SK-N-SH (cell line): ENCODE measurements at regions not wholly inside any gene's neighbourhood (a gene's known extent, or its start where the extent isn't known, plus 50 kb on each side); places are given as distances from the start of the nearest gene placed in this dataset.

Experiments used
- CTCF ChIA-PET: fragments of 300-600, 350-600 bp; formaldehyde crosslinking; extraction: SDS; loops from one replicate; lab custom pipeline; 2021; lab: Yijun Ruan, JAX
- POLR2A ChIA-PET: fragments of 350-600 bp; sonication (Branson Sonifier 250); formaldehyde crosslinking; extraction: SDS; loops from one replicate; lab custom pipeline; 2020; ENCODE audit warnings: antibody characterized with exemption, inconsistent platforms; lab: Yijun Ruan, JAX
- DNase-seq: peaks from one replicate; pipeline ENCODE4 v3.0.0; 2012
- H2AFZ ChIP-seq: fragments of 200-600 bp; sonication (generic); 2 replicates; pipeline ENCODE4 v1.8.1; 2016; ENCODE audit warnings: antibody characterized with exemption, mild to moderate bottlenecking, low read depth
- H3F3A ChIP-seq: fragments of 200-600 bp; sonication (generic); replicated peaks from 2 replicates; pipeline ENCODE3; 2016; ENCODE audit warnings: antibody characterized with exemption, mild to moderate bottlenecking; ENCODE audit not compliant: insufficient read depth
- H3K27ac ChIP-seq, 2 experiments: fragments of 200-500 bp in 1 of 2; fragments of 200-600 bp in 1 of 2; sonication (Bioruptor generic) in 1 of 2; sonication (generic), shearing (Covaris generic) in 1 of 2; 2 replicates each; pipeline versions ENCODE4 v1.5.1 to v1.6.1; 2014 to 2016; ENCODE audit warnings: low read depth in 2 of 2, inconsistent platforms in 1 of 2, low read length in 1 of 2, mild to moderate bottlenecking in 1 of 2, mixed read lengths in 1 of 2
- H3K27me3 ChIP-seq: fragments of 200-600 bp; sonication (generic), shearing (Covaris generic); 2 replicates; pipeline ENCODE4 v1.6.1; 2016; ENCODE audit warnings: mixed run types; ENCODE audit not compliant: insufficient read depth
- H3K36me3 ChIP-seq, 2 experiments: fragments of 200-500 bp in 1 of 2; fragments of 200-600 bp in 1 of 2; sonication (Bioruptor generic) in 1 of 2; sonication (generic) in 1 of 2; replicated peaks in 1 of 2; 2 replicates each; pipeline versions ENCODE3 to v1.5.1; 2014 to 2016; ENCODE audit warnings: low read length in 1 of 2, mild to moderate bottlenecking in 1 of 2; ENCODE audit not compliant: insufficient read depth in 2 of 2, control insufficient read depth in 1 of 2
- H3K4me1 ChIP-seq, 2 experiments: fragments of 200-500 bp in 1 of 2; fragments of 200-600 bp in 1 of 2; sonication (Bioruptor generic) in 1 of 2; sonication (generic), shearing (Covaris generic) in 1 of 2; 2 replicates each; pipeline versions ENCODE4 v1.5.1 to v1.6.1; 2014 to 2016; ENCODE audit warnings: low read depth in 1 of 2, low read length in 1 of 2, mixed run types in 1 of 2; ENCODE audit not compliant: insufficient read depth in 2 of 2, control insufficient read depth in 1 of 2
- H3K4me2 ChIP-seq: fragments of 200-600 bp; sonication (generic), shearing (Covaris generic); 2 replicates; pipeline ENCODE4 v1.6.1; 2017; ENCODE audit warnings: mixed run types
- H3K4me3 ChIP-seq, 2 experiments: fragments of 200-500 bp in 1 of 2; fragments of 200-600 bp in 1 of 2; sonication (Bioruptor generic) in 1 of 2; sonication (generic), shearing (Covaris generic) in 1 of 2; 2 replicates each; pipeline versions ENCODE4 v1.5.1 to v1.8.1; 2014 to 2016; ENCODE audit warnings: low read depth in 2 of 2, inconsistent platforms in 1 of 2, low read length in 1 of 2, mild to moderate bottlenecking in 1 of 2, mixed read lengths in 1 of 2, moderate library complexity in 1 of 2
- H3K79me2 ChIP-seq: fragments of 200-600 bp; sonication (generic); 2 replicates; pipeline ENCODE4 v1.8.1; 2017; ENCODE audit warnings: mild to moderate bottlenecking; ENCODE audit not compliant: insufficient read depth
- H3K9ac ChIP-seq: fragments of 200-600 bp; sonication (generic); 2 replicates; pipeline ENCODE4 v1.6.1; 2017; ENCODE audit warnings: mixed run types
- H3K9me2 ChIP-seq: fragments of 200-600 bp; sonication (generic); 2 replicates; pipeline ENCODE4 v1.6.1; 2017; ENCODE audit warnings: mixed run types
- H3K9me3 ChIP-seq: fragments of 200-600 bp; sonication (generic); 2 replicates; pipeline ENCODE4 v1.6.1; 2017; ENCODE audit warnings: mixed run types, mild to moderate bottlenecking, moderate library complexity
- H4K20me1 ChIP-seq: fragments of 200-600 bp; sonication (generic); 2 replicates; pipeline ENCODE4 v1.6.1; 2017; ENCODE audit warnings: mild to moderate bottlenecking, mixed run types; ENCODE audit not compliant: insufficient read depth
- CTCF ChIP-seq: fragments of 200-600 bp; sonication (generic); IDR thresholded peaks from 2 replicates; pipeline ENCODE4 v1.6.1; 2017; ENCODE audit warnings: antibody characterized with exemption, mild to moderate bottlenecking, moderate library complexity
- ELF1 ChIP-seq: IDR thresholded peaks from 2 replicates; pipeline ENCODE4 v1.4.0; 2012
- EZH2phosphoT487 ChIP-seq: fragments of 200-600 bp; sonication (generic); IDR thresholded peaks from 2 replicates; pipeline ENCODE4 v1.6.1; 2017; ENCODE audit warnings: low read depth, mixed run types, mild to moderate bottlenecking, antibody characterized with exemption, moderate library complexity, borderline replicate concordance
- GABPA ChIP-seq: IDR thresholded peaks from 2 replicates; pipeline ENCODE4 v1.4.0; 2012; ENCODE audit warnings: low read depth, mild to moderate bottlenecking
- GATA2 ChIP-seq: sonication (generic); formaldehyde crosslinking; IDR thresholded peaks from 2 replicates; pipeline ENCODE4 v1.5.0; 2020; ENCODE audit warnings: mild to moderate bottlenecking, missing genetic modification reagents
- JUND ChIP-seq: IDR thresholded peaks from 2 replicates; pipeline ENCODE4 v1.4.0; 2012
- MEF2A ChIP-seq: IDR thresholded peaks from 2 replicates; pipeline ENCODE4 v1.4.0; 2012; ENCODE audit warnings: low read depth, borderline replicate concordance
- NFIC ChIP-seq: IDR thresholded peaks from 2 replicates; pipeline ENCODE4 v1.4.0; 2012; ENCODE audit warnings: borderline replicate concordance
- NRF1 ChIP-seq: IDR thresholded peaks from 2 replicates; pipeline ENCODE4 v1.6.1; 2012; ENCODE audit warnings: low read depth, mild to moderate bottlenecking, low read length
- RAD21 ChIP-seq: IDR thresholded peaks from 2 replicates; pipeline ENCODE4 v1.6.1; 2012; ENCODE audit warnings: mild to moderate bottlenecking, low read length
- RCOR1 ChIP-seq: fragments of 150-350 bp; IDR thresholded peaks from 2 replicates; pipeline ENCODE4 v1.6.1; 2017; ENCODE audit warnings: antibody characterized with exemption, low read length
- RFX5 ChIP-seq: IDR thresholded peaks from 2 replicates; pipeline ENCODE4 v1.6.1; 2012; ENCODE audit warnings: mild to moderate bottlenecking, improper control_type of control experiment, low read length
- RXRA ChIP-seq: IDR thresholded peaks from 2 replicates; pipeline ENCODE4 v1.4.0; 2012; ENCODE audit warnings: low read depth, mild to moderate bottlenecking, borderline replicate concordance
- SIN3A ChIP-seq: IDR thresholded peaks from 2 replicates; pipeline ENCODE4 v1.6.1; 2012; ENCODE audit warnings: low read depth, mild to moderate bottlenecking, low read length, moderate library complexity, borderline replicate concordance
- SMC3 ChIP-seq: IDR thresholded peaks from 2 replicates; pipeline ENCODE4 v1.6.1; 2012; ENCODE audit warnings: low read depth, low read length, improper control_type of control experiment
- TAF1 ChIP-seq: IDR thresholded peaks from 2 replicates; pipeline ENCODE4 v1.6.1; 2012; ENCODE audit warnings: low read depth, mild to moderate bottlenecking, low read length, moderate library complexity, borderline replicate concordance
- TCF12 ChIP-seq: IDR thresholded peaks from 2 replicates; pipeline ENCODE4 v1.4.0; 2012
- USF1 ChIP-seq: IDR thresholded peaks from 2 replicates; pipeline ENCODE4 v1.4.0; 2012; ENCODE audit warnings: low read depth, borderline replicate concordance
- YY1 ChIP-seq: IDR thresholded peaks from 2 replicates; pipeline ENCODE4 v1.4.0; 2012; ENCODE audit warnings: low read depth, mild to moderate bottlenecking
- WGBS: methylation state at CpG from one replicate; pipeline ENCODE4 v1.1.6; 2017; ENCODE audit warnings: low lambda C conversion rate; 5-methylcytosine and 5-hydroxymethylcytosine counted together
- TF ChIP-seq, protein P1 (sequence below): IDR thresholded peaks from 2 replicates; pipeline ENCODE4; 2012

DNA sequence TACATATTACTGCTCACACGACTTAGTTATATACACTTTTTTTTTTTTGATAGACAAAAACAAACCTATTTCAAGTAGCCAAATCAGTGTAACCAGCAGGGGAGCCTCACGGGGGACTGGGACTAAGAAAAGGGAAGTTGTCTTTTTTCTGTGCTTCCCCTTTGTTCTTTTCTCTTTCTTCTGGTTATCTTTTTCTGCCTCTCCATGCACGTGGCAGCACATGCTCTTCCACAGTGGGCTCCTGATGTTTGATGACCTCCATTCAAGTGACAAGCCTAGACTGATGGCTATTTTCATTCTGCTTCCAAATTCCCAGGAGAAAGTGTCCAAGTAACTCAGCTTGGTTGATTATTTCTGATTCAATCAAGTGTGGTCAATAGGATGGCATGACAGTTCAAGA, 98.2 kb upstream of the STK39 start:
- no peak for DNase-seq
- no peak overlapping the region for H3K27ac ChIP-seq
- H3K27me3 ChIP-seq = no peaks in the 10 kb centered on the region
- H3F3A ChIP-seq = no peaks in the 10 kb centered on the region
- H3K9me2 ChIP-seq = no peaks in the 10 kb centered on the region
- H4K20me1 ChIP-seq = no peaks in the 10 kb centered on the region
- no peak overlapping the region for H3K4me3 ChIP-seq
- no peak overlapping the region for H3K4me2 ChIP-seq
- H3K4me1 ChIP-seq = peaks cover 0 to 6% of the 10 kb centered on the region in 2 experiments; a peak in 1 of 4 replicates
- no peaks in the 10 kb centered on the region for H3K36me3 ChIP-seq
- TF ChIP-seq JUND = no peak
- TF ChIP-seq, all 33 proteins: peak for 0
- H3K9me3 ChIP-seq = no peaks in the 10 kb centered on the region
- WGBS = 67% methylated on average over 3 of the region's 3 CpGs
- CTCF ChIA-PET = interaction anchor here (1.1 to 4.4 kb wide), 7 partner anchors 9 to 574 kb away, joined by 3 to 50 read pairs (median 7); no protein-coding TSS in a partner anchor
- POLR2A ChIA-PET = no interaction called here
- no peak overlapping the region for H2AFZ ChIP-seq
- H3K79me2 ChIP-seq = no peaks in the 10 kb centered on the region
- no peak overlapping the region for H3K9ac ChIP-seq

- TF ChIP-seq NRF1 = no peak
- TF ChIP-seq CTCF = peak; percentile 84
- no peak for TF ChIP-seq GABPA
- no peak for TF ChIP-seq TAF1
- no peak for TF ChIP-seq GATA2 (CRISPR knock-in tag)
- TF ChIP-seq SMC3 = peak; percentile 95
- no peak for TF ChIP-seq SIN3A
- no peak for TF ChIP-seq TCF12
- TF ChIP-seq MEF2A = no peak
- TF ChIP-seq EZH2phosphoT487 = no peak
- TF ChIP-seq RXRA = no peak
- peak; percentile 97 for TF ChIP-seq RAD21
- TF ChIP-seq, protein P1, sequence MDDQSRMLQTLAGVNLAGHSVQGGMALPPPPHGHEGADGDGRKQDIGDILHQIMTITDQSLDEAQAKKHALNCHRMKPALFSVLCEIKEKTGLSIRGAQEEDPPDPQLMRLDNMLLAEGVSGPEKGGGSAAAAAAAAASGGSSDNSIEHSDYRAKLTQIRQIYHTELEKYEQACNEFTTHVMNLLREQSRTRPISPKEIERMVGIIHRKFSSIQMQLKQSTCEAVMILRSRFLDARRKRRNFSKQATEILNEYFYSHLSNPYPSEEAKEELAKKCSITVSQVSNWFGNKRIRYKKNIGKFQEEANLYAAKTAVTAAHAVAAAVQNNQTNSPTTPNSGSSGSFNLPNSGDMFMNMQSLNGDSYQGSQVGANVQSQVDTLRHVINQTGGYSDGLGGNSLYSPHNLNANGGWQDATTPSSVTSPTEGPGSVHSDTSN = no peak
- no peak for TF ChIP-seq USF1
- TF ChIP-seq NFIC = no peak
- no peak for TF ChIP-seq RCOR1
- TF ChIP-seq ELF1 = no peak
- no peak for TF ChIP-seq RFX5
- no peak for TF ChIP-seq YY1
- Histone ChIP-seq H3K4me2 (peak overlapping the region; percentile 70), H3K27ac (peak overlapping the region in 1 of 2 experiments; percentile 82; a peak in 2 of 4 replicates), H3K79me2 (no peaks in the 10 kb centered on the region), H3K9ac (peak overlapping the region; percentile 50; the same call in 1 of the 2 replicates), H3K36me3 (no peaks in the 10 kb centered on the region), H3K4me1 (peaks cover 0 to 6% of the 10 kb centered on the region in 2 experiments; a peak in 2 of 4 replicates), H2AFZ (peak overlapping the region; percentile 94), H3F3A (no peaks in the 10 kb centered on the region), H3K27me3 (no peaks in the 10 kb centered on the region), H3K9me3 (no peaks in the 10 kb centered on the region), H4K20me1 (no peaks in the 10 kb centered on the region), H3K9me2 (no peaks in the 10 kb centered on the region), H3K4me3 (peak overlapping the region; percentile 57 to 63)
- POLR2A ChIA-PET = no interaction called here
- peak; percentile 69 for DNase-seq
- CTCF ChIA-PET = interaction anchor here (0.6 to 4.4 kb wide), 64 partner anchors 10 to 618 kb away, joined by 3 to 50 read pairs (median 4); no protein-coding TSS in a partner anchor
- 29% methylated on average over 13 of the region's 13 CpGs for WGBS
Observed at GRCh38 chr2:168346725-168347477, 99.5 kb upstream of the STK39 start.
